Panc1 (cell line): ENCODE measurements at regions not wholly inside any gene's neighbourhood (a gene's known extent, or its start where the extent isn't known, plus 50 kb on each side); places are given as distances from the start of the nearest gene placed in this dataset.

Experiments used
- ATAC-seq: fragments of 200-7000 bp; cut with Tn5 transposase; 2 replicates; pipeline ENCODE4 v1.9.1; 2020; ENCODE audit warnings: mild to moderate bottlenecking, moderate library complexity
- BruUV-seq: library from RNA; stranded (reverse); fragments of 400-500 nt; replicated peaks from 2 replicates; lab custom pipeline; 2021; lab: Mats Ljungman, UMichigan
- CTCF ChIA-PET: fragments of 300-600 bp; sonication (Branson Sonifier 250); formaldehyde crosslinking; loops from one replicate; lab custom pipeline; 2022; ENCODE audit warnings: antibody characterized with exemption; lab: Charles Lee
- POLR2A ChIA-PET: fragments of 300-600 bp; sonication (Branson Sonifier 250); formaldehyde crosslinking; loops from one replicate; lab custom pipeline; 2022; ENCODE audit warnings: antibody characterized with exemption; lab: Charles Lee
- DNase-seq: peaks from one replicate; pipeline ENCODE4 v3.0.0-alpha.2; 2010; ENCODE audit warnings: low read depth, low spot score
- H3K27ac ChIP-seq: 2 replicates; pipeline ENCODE4 v1.5.1; 2011; ENCODE audit warnings: mild to moderate bottlenecking, low read length, inconsistent platforms
- H3K27me3 ChIP-seq: fragments of 200-500 bp; sonication (Bioruptor generic); 2 replicates; pipeline ENCODE4 v1.6.0; 2014; ENCODE audit warnings: low read length, inconsistent platforms; ENCODE audit not compliant: control insufficient read depth, insufficient read depth
- H3K36me3 ChIP-seq: fragments of 200-500 bp; sonication (Bioruptor generic); 2 replicates; pipeline ENCODE4 v1.5.1; 2014; ENCODE audit warnings: inconsistent platforms, mild to moderate bottlenecking, low read length, moderate library complexity; ENCODE audit not compliant: control insufficient read depth, insufficient read depth
- H3K4me1 ChIP-seq: 2 replicates; pipeline ENCODE4 v1.5.1; 2011; ENCODE audit warnings: inconsistent platforms, mild to moderate bottlenecking, low read length, moderate library complexity; ENCODE audit not compliant: control insufficient read depth, insufficient read depth
- H3K4me3 ChIP-seq, 2 experiments: 2 replicates each; pipeline ENCODE4 v1.5.1; 2011 to 2012; ENCODE audit warnings: low read depth in 2 of 2, low read length in 2 of 2, mild to moderate bottlenecking in 2 of 2, inconsistent platforms in 1 of 2, moderate library complexity in 1 of 2
- H3K9me3 ChIP-seq: fragments of 200-500 bp; sonication (Bioruptor generic); 2 replicates; pipeline ENCODE4 v1.5.1; 2014; ENCODE audit warnings: low read depth, mild to moderate bottlenecking, inconsistent platforms, low read length, moderate library complexity; ENCODE audit not compliant: control insufficient read depth, insufficient read depth
- CTCF ChIP-seq: fragments of 450-650 bp; IDR thresholded peaks from 2 replicates; pipeline ENCODE4 v1.5.1; 2017; ENCODE audit warnings: mild to moderate bottlenecking
- POLR2AphosphoS5 ChIP-seq: IDR thresholded peaks from 2 replicates; pipeline ENCODE4 v1.6.1; 2012; ENCODE audit warnings: mild to moderate bottlenecking, low read depth, low read length, moderate library complexity
- REST ChIP-seq, 2 experiments: IDR thresholded peaks; 2 replicates each; pipeline ENCODE4 v1.6.1; 2011 to 2012; ENCODE audit warnings: low read depth in 2 of 2, control low read depth in 1 of 2, low read length in 1 of 2, mild to moderate bottlenecking in 1 of 2, moderate library complexity in 1 of 2; ENCODE audit not compliant: insufficient read depth in 1 of 2
- SIN3A ChIP-seq: IDR thresholded peaks from 2 replicates; pipeline ENCODE4 v1.6.1; 2012; ENCODE audit warnings: low read depth, mild to moderate bottlenecking, low read length, moderate library complexity, borderline replicate concordance; ENCODE audit not compliant: insufficient read depth
- TCF7L2 ChIP-seq: IDR thresholded peaks from 2 replicates; pipeline ENCODE4 v1.6.1; 2011; ENCODE audit warnings: mild to moderate bottlenecking, low read depth, low read length, inconsistent platforms
- in situ Hi-C: cut with HindIII; loops from 2 replicates; pipeline ENCODE4 v1.10.0; 2016; ENCODE audit warnings: low sequenced_read_pairs, low pct_unique_long_range_greater_than_20kb
- intact Hi-C: fragments of 100-400 bp; cut with micrococcal nuclease; formaldehyde crosslinking; loops from one replicate; pipeline ENCODE4 v1.10.0; 2022; ENCODE audit not compliant: unreplicated experiment

- ChIA-PET POLR2A (no interaction called here), CTCF (no interaction called here)
- no peak for TF ChIP-seq POLR2AphosphoS5
- TF ChIP-seq CTCF: no peak
- no peak for TF ChIP-seq SIN3A
- no peak for TF ChIP-seq REST (IDR thresholded peaks at IDR 0.05; ENCODE audit: insufficient read depth in 1 of 2, low read depth in 2 of 2, low read length in 1 of 2)
- TF ChIP-seq TCF7L2: no peak
- no peak for DNase-seq
- Histone ChIP-seq H3K9me3 (no peaks in the 10 kb centered on the region), H3K27me3 (no peaks in the 10 kb centered on the region), H3K4me1 (no peaks in the 10 kb centered on the region), H3K4me3 (no peak overlapping the region), H3K36me3 (no peaks in the 10 kb centered on the region), H3K27ac (no peak overlapping the region)
- no peak for ATAC-seq
- intact Hi-C loops: no loop called here
- no TSS peak for BruUV-seq
- in situ Hi-C loops: no loop called here
Measured at GRCh38 chr2:220811115-220811514, 761.0 kb downstream of the EPHA4 start.

GRCh38 chr2:220811952-220812570 is 760.0 kb downstream of the EPHA4 start:
- Histone ChIP-seq H3K27me3 (no peaks in the 10 kb centered on the region), H3K36me3 (no peaks in the 10 kb centered on the region), H3K4me3 (no peak overlapping the region), H3K27ac (no peak overlapping the region), H3K9me3 (no peaks in the 10 kb centered on the region), H3K4me1 (no peaks in the 10 kb centered on the region)
- DNase-seq: no peak
- CTCF ChIA-PET: no interaction called here
- in situ Hi-C loops (no loop called here), intact Hi-C loops (no loop called here)
- TF ChIP-seq POLR2AphosphoS5: no peak
- TF ChIP-seq TCF7L2: no peak
- no peak for TF ChIP-seq REST (IDR thresholded peaks at IDR 0.05; ENCODE audit: insufficient read depth in 1 of 2, low read depth in 2 of 2, low read length in 1 of 2)
- no peak for TF ChIP-seq SIN3A
- no peak for TF ChIP-seq CTCF
- ATAC-seq: no peak
- POLR2A ChIA-PET: no interaction called here
- no TSS peak for BruUV-seq
